ENCODE measurements at regions not wholly inside any gene's neighbourhood (a gene's known extent, or its start where the extent isn't known, plus 50 kb on each side); places are given as distances from the start of the nearest gene placed in this dataset.

- DNase-seq (ENCODE audit: low spot score in 2 of 2), result no peak
- H3K9me3 Mint-ChIP-seq, result peaks cover 7 to 11% of the 10 kb centered on the region in 2 donors
- no peak overlapping the region for H3K27ac Mint-ChIP-seq
- H3K36me3 Mint-ChIP-seq, result peaks cover 6 to 8% of the 10 kb centered on the region in 2 donors
- ATAC-seq, result no peak
Observed at GRCh38 chr13:43979492-43979891, 99.8 kb downstream of the LACC1 start.

GRCh38 chr13:43980587-43980986 is 100.9 kb downstream of the LACC1 start:
- Mint-ChIP-seq H3K9me3 (peaks cover 7 to 11% of the 10 kb centered on the region in 2 donors), H3K36me3 (peaks cover 6 to 8% of the 10 kb centered on the region in 2 donors), H3K27ac (no peak overlapping the region)
- no peak for DNase-seq (ENCODE audit: low spot score in 2 of 2)
- no peak for ATAC-seq

- Mint-ChIP-seq H3K9me3 (peaks cover 5 to 9% of the 10 kb centered on the region in 2 donors), H3K27ac (no peak overlapping the region), H3K36me3 (peaks cover 4 to 5% of the 10 kb centered on the region in 2 donors)
- ATAC-seq (no peak), DNase-seq (ENCODE audit: low spot score in 2 of 2) (no peak)
Observed at GRCh38 chr13:43981091-43981490, 101.4 kb downstream of the LACC1 start.

- DNase-seq (ENCODE audit: low spot score in 2 of 2) (no peak), ATAC-seq (no peak)
- Mint-ChIP-seq H3K27ac (no peak overlapping the region), H3K36me3 (no peaks in the 10 kb centered on the region), H3K9me3 (peaks cover 0 to 6% of the 10 kb centered on the region in 2 donors)
Observed at GRCh38 chr13:43981512-43982301, 102.0 kb downstream of the LACC1 start.

GRCh38 chr13:43983373-43983772 is 103.7 kb downstream of the LACC1 start:
- Mint-ChIP-seq H3K36me3 (no peaks in the 10 kb centered on the region), H3K9me3 (no peaks in the 10 kb centered on the region), H3K27ac (no peak overlapping the region)
- ATAC-seq, result no peak
- no peak for DNase-seq (ENCODE audit: low spot score in 2 of 2)

- no peak for ATAC-seq
- Mint-ChIP-seq H3K9me3 (no peaks in the 10 kb centered on the region), H3K36me3 (no peaks in the 10 kb centered on the region), H3K27ac (no peak overlapping the region)
- no peak for DNase-seq (ENCODE audit: low spot score in 2 of 2)
Observed at GRCh38 chr13:43984292-43984691, 104.6 kb downstream of the LACC1 start.

- no peak for DNase-seq (ENCODE audit: low spot score in 2 of 2)
- ATAC-seq, result no peak
- Mint-ChIP-seq H3K27ac (peak overlapping the region in 1 of 2 donors; percentile 40), H3K9me3 (no peaks in the 10 kb centered on the region), H3K36me3 (no peaks in the 10 kb centered on the region)
Observed at GRCh38 chr13:43985422-43986072, 105.8 kb downstream of the LACC1 start.

GRCh38 chr13:43986421-43986981 is 106.8 kb downstream of the LACC1 start:
- no peaks in the 10 kb centered on the region for H3K9me3 Mint-ChIP-seq
- DNase-seq (ENCODE audit: low spot score in 2 of 2), result no peak
- ATAC-seq, result no peak
- no peaks in the 10 kb centered on the region for H3K36me3 Mint-ChIP-seq
- H3K27ac Mint-ChIP-seq, result no peak overlapping the region

- no peak overlapping the region for H3K27ac Mint-ChIP-seq
- peaks cover 0 to 5% of the 10 kb centered on the region in 2 donors for H3K36me3 Mint-ChIP-seq
- no peaks in the 10 kb centered on the region for H3K9me3 Mint-ChIP-seq
- DNase-seq (ENCODE audit: low spot score in 2 of 2) (no peak), ATAC-seq (no peak)
Observed at GRCh38 chr13:43988302-43988701, 108.6 kb downstream of the LACC1 start.

GRCh38 chr13:43990021-43990420 is 110.3 kb downstream of the LACC1 start:
- ATAC-seq (no peak), DNase-seq (ENCODE audit: low spot score in 2 of 2) (no peak)
- peaks cover 0 to 13% of the 10 kb centered on the region in 2 donors for H3K36me3 Mint-ChIP-seq
- H3K9me3 Mint-ChIP-seq, result peaks cover 1 to 7% of the 10 kb centered on the region in 2 donors
- H3K27ac Mint-ChIP-seq, result no peak overlapping the region

- Mint-ChIP-seq H3K36me3 (peaks cover 0 to 21% of the 10 kb centered on the region in 2 donors), H3K27ac (no peak overlapping the region)
Observed at GRCh38 chr13:43990829-43991228, 111.1 kb downstream of the LACC1 start.

GRCh38 chr13:43991773-43992201 is 112.1 kb downstream of the LACC1 start:
- peaks cover 0 to 22% of the 10 kb centered on the region in 2 donors for H3K36me3 Mint-ChIP-seq
- H3K27ac Mint-ChIP-seq, result no peak overlapping the region
- DNase-seq (ENCODE audit: low spot score in 2 of 2), result no peak
- peaks cover 11 to 14% of the 10 kb centered on the region in 2 donors for H3K9me3 Mint-ChIP-seq
- no peak for ATAC-seq

More at GRCh38 chr13:43990829-43991228, 111.1 kb downstream of the LACC1 start:
- peaks cover 9 to 12% of the 10 kb centered on the region in 2 donors for H3K9me3 Mint-ChIP-seq
- DNase-seq (ENCODE audit: low spot score in 2 of 2) (no peak), ATAC-seq (no peak)

- peaks cover 0 to 22% of the 10 kb centered on the region in 2 donors for H3K36me3 Mint-ChIP-seq
- no peak for DNase-seq (ENCODE audit: low spot score in 2 of 2)
- H3K27ac Mint-ChIP-seq, result no peak overlapping the region
- ATAC-seq, result no peak
- peaks cover 11 to 14% of the 10 kb centered on the region in 2 donors for H3K9me3 Mint-ChIP-seq
Observed at GRCh38 chr13:43992211-43992610, 112.5 kb downstream of the LACC1 start.

- ATAC-seq (no peak), DNase-seq (ENCODE audit: low spot score in 2 of 2) (no peak)
- peaks cover 0 to 22% of the 10 kb centered on the region in 2 donors for H3K36me3 Mint-ChIP-seq
- H3K9me3 Mint-ChIP-seq, result peaks cover 11 to 14% of the 10 kb centered on the region in 2 donors
- H3K27ac Mint-ChIP-seq, result no peak overlapping the region
Observed at GRCh38 chr13:43994999-43995859, 115.5 kb downstream of the LACC1 start.

GRCh38 chr13:43996221-43996620 is 116.5 kb downstream of the LACC1 start:
- DNase-seq (ENCODE audit: low spot score in 2 of 2) (no peak), ATAC-seq (no peak)
- Mint-ChIP-seq H3K27ac (no peak overlapping the region), H3K9me3 (peaks cover 11 to 14% of the 10 kb centered on the region in 2 donors), H3K36me3 (peaks cover 0 to 22% of the 10 kb centered on the region in 2 donors)

- DNase-seq (ENCODE audit: low spot score in 2 of 2) (no peak), ATAC-seq (no peak)
- Mint-ChIP-seq H3K36me3 (peaks cover 0 to 4% of the 10 kb centered on the region in 2 donors), H3K27ac (peak overlapping the region in 1 of 2 donors; percentile 9), H3K9me3 (no peaks in the 10 kb centered on the region)
Observed at GRCh38 chr13:44003481-44003880, 123.8 kb downstream of the LACC1 start.
